ENCODE measurements at regions not wholly inside any gene's neighbourhood (a gene's known extent, or its start where the extent isn't known, plus 50 kb on each side); places are given as distances from the start of the nearest gene placed in this dataset.

- no peaks in the 10 kb centered on the region for H3K36me3 ChIP-seq
- WGBS: 65% methylated on average over 1 of the region's 1 CpG
- H3K4me3 ChIP-seq: no peak overlapping the region
- no peaks in the 10 kb centered on the region for H3K27me3 ChIP-seq
- no peak overlapping the region for H3K27ac ChIP-seq
- no peaks in the 10 kb centered on the region for H3K9me3 ChIP-seq
- no peak for DNase-seq (ENCODE audit: low spot score in 2 of 2)
- no peaks in the 10 kb centered on the region for H3K4me1 ChIP-seq
- TF ChIP-seq POLR2AphosphoS5 (IDR thresholded peaks at IDR 0.05) (no peak), EP300 (IDR thresholded peaks at IDR 0.05) (no peak), POLR2A (IDR thresholded peaks at IDR 0.05) (no peak)
- TF ChIP-seq, protein P1, sequence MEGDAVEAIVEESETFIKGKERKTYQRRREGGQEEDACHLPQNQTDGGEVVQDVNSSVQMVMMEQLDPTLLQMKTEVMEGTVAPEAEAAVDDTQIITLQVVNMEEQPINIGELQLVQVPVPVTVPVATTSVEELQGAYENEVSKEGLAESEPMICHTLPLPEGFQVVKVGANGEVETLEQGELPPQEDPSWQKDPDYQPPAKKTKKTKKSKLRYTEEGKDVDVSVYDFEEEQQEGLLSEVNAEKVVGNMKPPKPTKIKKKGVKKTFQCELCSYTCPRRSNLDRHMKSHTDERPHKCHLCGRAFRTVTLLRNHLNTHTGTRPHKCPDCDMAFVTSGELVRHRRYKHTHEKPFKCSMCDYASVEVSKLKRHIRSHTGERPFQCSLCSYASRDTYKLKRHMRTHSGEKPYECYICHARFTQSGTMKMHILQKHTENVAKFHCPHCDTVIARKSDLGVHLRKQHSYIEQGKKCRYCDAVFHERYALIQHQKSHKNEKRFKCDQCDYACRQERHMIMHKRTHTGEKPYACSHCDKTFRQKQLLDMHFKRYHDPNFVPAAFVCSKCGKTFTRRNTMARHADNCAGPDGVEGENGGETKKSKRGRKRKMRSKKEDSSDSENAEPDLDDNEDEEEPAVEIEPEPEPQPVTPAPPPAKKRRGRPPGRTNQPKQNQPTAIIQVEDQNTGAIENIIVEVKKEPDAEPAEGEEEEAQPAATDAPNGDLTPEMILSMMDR (IDR thresholded peaks at IDR 0.05): no peak
Observed at GRCh38 chr19:31204115-31204514, 145.1 kb downstream of the TSHZ3 start.

- Histone ChIP-seq H3K27ac (no peak overlapping the region), H3K9me3 (no peaks in the 10 kb centered on the region), H3K27me3 (peaks cover 3% of the 10 kb centered on the region), H3K4me3 (no peak overlapping the region), H3K36me3 (no peaks in the 10 kb centered on the region), H3K4me1 (no peaks in the 10 kb centered on the region)
- TF ChIP-seq POLR2AphosphoS5 (IDR thresholded peaks at IDR 0.05) (no peak), POLR2A (IDR thresholded peaks at IDR 0.05) (no peak), EP300 (IDR thresholded peaks at IDR 0.05) (no peak)
- TF ChIP-seq, protein P1 (IDR thresholded peaks at IDR 0.05): no peak
- no peak for DNase-seq (ENCODE audit: low spot score in 2 of 2)
- 79% methylated on average over 2 of the region's 2 CpGs for WGBS
Observed at GRCh38 chr19:31185261-31185660, 164.0 kb downstream of the TSHZ3 start.

DNA sequence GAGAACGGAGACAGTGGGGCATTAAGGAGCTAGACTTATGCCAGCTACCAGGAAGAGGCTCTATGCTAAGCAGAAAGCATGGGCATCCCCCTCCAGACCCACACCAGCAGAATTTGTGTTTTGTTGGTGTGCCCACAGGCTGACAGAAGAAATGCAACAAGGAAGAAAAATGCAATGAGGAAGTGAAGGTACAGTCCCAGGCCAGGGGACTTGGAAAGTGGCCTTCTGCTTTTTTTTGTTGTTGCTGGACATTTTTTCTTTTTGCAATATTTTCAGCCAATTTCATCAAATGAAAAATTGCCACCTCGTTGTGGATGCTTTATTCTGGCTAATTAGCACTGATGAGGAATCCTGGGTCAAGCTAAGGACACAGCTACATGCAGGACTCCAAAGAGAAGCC, 167.7 kb downstream of the TSHZ3 start:
- DNase-seq (ENCODE audit: low spot score in 2 of 2): no peak
- Histone ChIP-seq H3K27ac (no peak overlapping the region), H3K9me3 (no peaks in the 10 kb centered on the region), H3K36me3 (no peaks in the 10 kb centered on the region), H3K4me1 (no peaks in the 10 kb centered on the region), H3K27me3 (peaks cover 6% of the 10 kb centered on the region), H3K4me3 (no peak overlapping the region)
- TF ChIP-seq POLR2A (IDR thresholded peaks at IDR 0.05) (no peak), EP300 (IDR thresholded peaks at IDR 0.05) (no peak), POLR2AphosphoS5 (IDR thresholded peaks at IDR 0.05) (no peak)
- TF ChIP-seq, protein P1 (IDR thresholded peaks at IDR 0.05): no peak
- WGBS: 79% methylated on average over 2 of the region's 2 CpGs

GRCh38 chr19:31180907-31181306, 168.3 kb downstream of the TSHZ3 start:
- Histone ChIP-seq H3K27ac (no peak overlapping the region), H3K9me3 (no peaks in the 10 kb centered on the region), H3K27me3 (peaks cover 6% of the 10 kb centered on the region), H3K4me1 (no peaks in the 10 kb centered on the region), H3K36me3 (no peaks in the 10 kb centered on the region), H3K4me3 (no peak overlapping the region)
- whole genome bisulfite sequencing: 81% methylated on average over 2 of the region's 2 CpGs
- no peak for DNase-seq (ENCODE audit: low spot score in 2 of 2)
- TF ChIP-seq, protein P1 (IDR thresholded peaks at IDR 0.05): no peak
- TF ChIP-seq EP300 (IDR thresholded peaks at IDR 0.05) (no peak), POLR2AphosphoS5 (IDR thresholded peaks at IDR 0.05) (no peak), POLR2A (IDR thresholded peaks at IDR 0.05) (no peak)

- TF ChIP-seq EP300 (IDR thresholded peaks at IDR 0.05) (no peak), POLR2A (IDR thresholded peaks at IDR 0.05) (no peak), POLR2AphosphoS5 (IDR thresholded peaks at IDR 0.05) (no peak)
- TF ChIP-seq, protein P1 (IDR thresholded peaks at IDR 0.05): no peak
- WGBS: 100% methylated on average over 1 of the region's 1 CpG
- DNase-seq (ENCODE audit: low spot score in 2 of 2): no peak
Observed at GRCh38 chr19:31179471-31179852, 169.8 kb downstream of the TSHZ3 start.

More at GRCh38 chr19:31179471-31179852, 169.8 kb downstream of the TSHZ3 start:
- Histone ChIP-seq H3K27me3 (peaks cover 6% of the 10 kb centered on the region), H3K4me1 (no peaks in the 10 kb centered on the region), H3K4me3 (no peak overlapping the region), H3K9me3 (no peaks in the 10 kb centered on the region), H3K36me3 (no peaks in the 10 kb centered on the region), H3K27ac (no peak overlapping the region)
